Adrenal gland (tissue), 9 donors: ENCODE measurements at regions not wholly inside any gene's neighbourhood (a gene's known extent, or its start where the extent isn't known, plus 50 kb on each side); places are given as distances from the start of the nearest gene placed in this dataset.
"Not testable (repeated sequence)": the region's sequence is repeated elsewhere in the genome, so short reads cannot be mapped to it uniquely, and the experiment has no call there.

ENCODE experiments used
- DNase-seq, 7 donors: peaks; one replicate each; pipeline ENCODE4 v3.0.0-alpha.2; 2019 to 2020
- H3K27ac ChIP-seq, 5 donors: fragments of 200-600 bp; sonication (generic) in 4 of 5; 1 replicate in 3 of 5; 2 replicates in 2 of 5; pipeline versions ENCODE4 v1.5.1 to v1.8.0; 2016 to 2020; ENCODE audit warnings: mild to moderate bottlenecking in 1 of 5
- H3K27me3 ChIP-seq: fragments of 200-600 bp; 2 replicates; pipeline ENCODE4 v1.8.0; 2021
- H3K36me3 ChIP-seq, 2 donors: fragments of 200-600 bp; replicated peaks in 1 of 2; 1 replicate in 1 of 2; 2 replicates in 1 of 2; pipeline versions ENCODE4 v1.5.1 to v1.8.0; 2018 to 2022
- H3K4me1 ChIP-seq, 2 donors: fragments of 200-600 bp; replicated peaks in 1 of 2; 1 replicate in 1 of 2; 2 replicates in 1 of 2; pipeline versions ENCODE4 v1.5.1 to v1.8.0; 2018 to 2021
- H3K4me3 ChIP-seq, 4 donors: fragments of 200-600 bp; sonication (generic) in 3 of 4; one replicate each; pipeline ENCODE4 v1.5.1; 2016 to 2018
- H3K9me3 ChIP-seq, 3 donors: fragments of 200-600 bp; sonication (generic) in 1 of 3; replicated peaks in 1 of 3; 1 replicate in 2 of 3; 2 replicates in 1 of 3; pipeline versions ENCODE4 v1.5.1 to v1.8.0; 2016 to 2021
- CTCF ChIP-seq, 6 experiments: fragments of 450-650 bp in 4 of 6; fragments of 200-600 bp in 2 of 6; sonication (generic) in 1 of 6; IDR thresholded peaks; 1 replicate in 5 of 6; 2 replicates in 1 of 6; pipeline versions ENCODE4 v1.5.1 to v1.8.0; 2016 to 2021; ENCODE audit warnings: antibody characterized with exemption in 6 of 6, mild to moderate bottlenecking in 2 of 6, moderate library complexity in 1 of 6
- POLR2A ChIP-seq, 2 donors: fragments of 450-650 bp; IDR thresholded peaks; one replicate each; pipeline ENCODE4 v1.6.1; 2017; ENCODE audit warnings: antibody characterized with exemption in 2 of 2, mild to moderate bottlenecking in 2 of 2, moderate library complexity in 1 of 2
- WGBS, 4 donors: extraction: QIAGEN DNeasy Blood & Tissue Kit in 2 of 4; methylation state at CpG; one replicate each; pipeline versions ENCODE4 v1.1.5 to v1.1.7; 2013 to 2017; 5-methylcytosine and 5-hydroxymethylcytosine counted together
- intact Hi-C, 2 donors: fragments of 100-400 bp; cut with DNase I; formaldehyde crosslinking; loops; one replicate each; pipeline versions ENCODE4 v1.14.1 to v1.15.0; 2022 to 2023
- donor health status: healthy with polysubstance abuse.
- donor health status: Bipolar disorder and iron deficiency.
- donor health status: DM: yes; HTN: yes; CAD: no.
- donor health status: DM: no; HTN: no; CAD: no.
- donor health status: DM: no; HTN: no; CAD: no.

GRCh38 chr22:25453058-25453457 is 111.4 kb upstream of the GRK3 start:
- Histone ChIP-seq H3K36me3 (peaks cover 0 to 12% of the 10 kb centered on the region in 2 donors), H3K27me3 (no peaks in the 10 kb centered on the region), H3K4me3 (no peak overlapping the region), H3K9me3 (no peaks in the 10 kb centered on the region), H3K4me1 (peaks cover 5 to 38% of the 10 kb centered on the region in 2 donors), H3K27ac (no peak overlapping the region)
- 84 to 96% (median 90%) methylated on average over 4 of the region's 4 CpGs for WGBS, 4 donors
- DNase-seq, result no peak
- intact Hi-C loops, result no loop called here
- TF ChIP-seq CTCF (IDR thresholded peaks at IDR 0.05) (no peak), POLR2A (IDR thresholded peaks at IDR 0.05) (no peak)

GRCh38 chr22:25453557-25453956 is 110.9 kb upstream of the GRK3 start:
- TF ChIP-seq CTCF (IDR thresholded peaks at IDR 0.05) (no peak), POLR2A (IDR thresholded peaks at IDR 0.05) (no peak)
- 84 to 90% (median 88%) methylated on average over 5 of the region's 5 CpGs for WGBS, 4 donors
- no peak for DNase-seq
- H3K27ac ChIP-seq, result no peak overlapping the region
- intact Hi-C loops, result no loop called here
- peaks cover 5 to 37% of the 10 kb centered on the region in 2 donors for H3K4me1 ChIP-seq
- H3K36me3 ChIP-seq, result peaks cover 0 to 14% of the 10 kb centered on the region in 2 donors
- H3K9me3 ChIP-seq, result no peaks in the 10 kb centered on the region
- H3K27me3 ChIP-seq, result no peaks in the 10 kb centered on the region
- H3K4me3 ChIP-seq, result no peak overlapping the region

GRCh38 chr22:25456300-25457043 is 108.0 kb upstream of the GRK3 start:
- H3K4me3 ChIP-seq, H3K27me3 ChIP-seq, H3K9me3 ChIP-seq, H3K27ac ChIP-seq, DNase-seq, intact Hi-C loops: not testable (repeated sequence)
- 75 to 90% (median 84%) methylated on average over 12 to 13 of the region's 13 CpGs for WGBS, 4 donors
- Histone ChIP-seq H3K36me3 (peaks cover 0 to 43% of the 10 kb centered on the region in 2 donors), H3K4me1 (peaks cover 0 to 15% of the 10 kb centered on the region in 2 donors)

GRCh38 chr22:25458631-25459030 is 105.8 kb upstream of the GRK3 start:
- not testable (repeated sequence) for H3K27ac ChIP-seq

GRCh38 chr22:25460682-25461081 is 103.8 kb upstream of the GRK3 start:
- DNase-seq, H3K4me1 ChIP-seq, H3K27me3 ChIP-seq, H3K9me3 ChIP-seq, H3K4me3 ChIP-seq, H3K27ac ChIP-seq: not testable (repeated sequence)
- intact Hi-C loops, result loop anchor here in 1 of 2 donors (5.0 kb wide), 2 partner anchors 242 to 312 kb away; no protein-coding TSS in a partner anchor
- WGBS, 4 donors, result 83 to 97% (median 89%) methylated on average over 2 of the region's 2 CpGs
- H3K36me3 ChIP-seq, result peaks cover 0 to 39% of the 10 kb centered on the region in 2 donors

More at GRCh38 chr22:25458631-25459030, 105.8 kb upstream of the GRK3 start:
- intact Hi-C loops, H3K9me3 ChIP-seq, H3K4me3 ChIP-seq, H3K27me3 ChIP-seq, H3K4me1 ChIP-seq, DNase-seq: not testable (repeated sequence)
- H3K36me3 ChIP-seq, result peaks cover 0 to 44% of the 10 kb centered on the region in 2 donors
- WGBS, 4 donors, result 92 to 100% (median 93%) methylated on average over 1 of the region's 1 CpG

- no peaks in the 10 kb centered on the region for H3K9me3 ChIP-seq
- intact Hi-C loops, result loop anchor here in 1 of 2 donors (5.0 kb wide), 2 partner anchors 241 to 311 kb away; no protein-coding TSS in a partner anchor
- TF ChIP-seq POLR2A (IDR thresholded peaks at IDR 0.05) (no peak), CTCF (IDR thresholded peaks at IDR 0.05) (no peak)
These were observed 103.2 kb upstream of the GRK3 start for GRCh38 chr22:25461301-25461700.

More at GRCh38 chr22:25461301-25461700, 103.2 kb upstream of the GRK3 start:
- Histone ChIP-seq H3K36me3 (peaks cover 0 to 39% of the 10 kb centered on the region in 2 donors), H3K27me3 (no peaks in the 10 kb centered on the region), H3K27ac (no peak overlapping the region), H3K4me1 (peaks cover 0 to 5% of the 10 kb centered on the region in 2 donors), H3K4me3 (no peak overlapping the region)
- 91 to 97% (median 94%) methylated on average over 7 of the region's 7 CpGs for WGBS, 4 donors
- DNase-seq, result no peak
